HFF-Myc (cell line): ENCODE measurements at regions not wholly inside any gene's neighbourhood (a gene's known extent, or its start where the extent isn't known, plus 50 kb on each side); places are given as distances from the start of the nearest gene placed in this dataset.
A peak's percentile ranks its signal among the peaks of the same experiment; 100 is the strongest.

Experiments
- DNase-seq: peaks from one replicate; pipeline ENCODE4 v3.0.0-alpha.2; 2011; ENCODE audit warnings: low read depth; ENCODE audit errors: extremely low read depth
- H3K4me3 ChIP-seq: replicated peaks from 2 replicates; pipeline ENCODE4 v1.5.1; 2011; ENCODE audit warnings: low read depth, mild to moderate bottlenecking, control low read depth, low read length
- CTCF ChIP-seq: IDR thresholded peaks from 2 replicates; pipeline ENCODE4 v1.5.1; 2012; ENCODE audit warnings: mild to moderate bottlenecking, low read depth, low read length, control low read depth; ENCODE audit errors: missing control alignments

- no peak overlapping the region for H3K4me3 ChIP-seq
- no peak for TF ChIP-seq CTCF
- no peak for DNase-seq
These were observed 117.9 kb upstream of the IL12A start for GRCh38 chr3:159870723-159871122.

GRCh38 chr3:159872374-159873109 lies 116.1 kb upstream of the IL12A start:
- H3K4me3 ChIP-seq, result no peak overlapping the region
- peak; percentile 65 for DNase-seq
- peak; percentile 25 for TF ChIP-seq CTCF

- no peak for DNase-seq
- no peak for TF ChIP-seq CTCF
- no peak overlapping the region for H3K4me3 ChIP-seq
These were observed 113.5 kb upstream of the IL12A start for GRCh38 chr3:159875116-159875515.

GRCh38 chr3:159877924-159878323 lies 110.7 kb upstream of the IL12A start:
- TF ChIP-seq CTCF, result no peak
- H3K4me3 ChIP-seq, result no peak overlapping the region
- no peak for DNase-seq

GRCh38 chr3:159879146-159879545 lies 109.5 kb upstream of the IL12A start:
- no peak for DNase-seq
- no peak overlapping the region for H3K4me3 ChIP-seq
- TF ChIP-seq CTCF, result no peak

- DNase-seq, result no peak
- H3K4me3 ChIP-seq, result no peak overlapping the region
- no peak for TF ChIP-seq CTCF
These were observed 109.0 kb upstream of the IL12A start for GRCh38 chr3:159879598-159879997.

GRCh38 chr3:159881208-159881607 lies 107.4 kb upstream of the IL12A start:
- no peak for DNase-seq
- no peak for TF ChIP-seq CTCF
- H3K4me3 ChIP-seq, result no peak overlapping the region
